ENCODE measurements at regions not wholly inside any gene's neighbourhood (a gene's known extent, or its start where the extent isn't known, plus 50 kb on each side); places are given as distances from the start of the nearest gene placed in this dataset.

- TF ChIP-seq CTCF (IDR thresholded peaks at IDR 0.05) (no peak), POLR2A (IDR thresholded peaks at IDR 0.05) (no peak), EP300 (IDR thresholded peaks at IDR 0.05) (no peak)
These were observed 789.1 kb upstream of the HS3ST5 start for GRCh38 chr6:115131709-115132490.
